ENCODE measurements at regions not wholly inside any gene's neighbourhood (a gene's known extent, or its start where the extent isn't known, plus 50 kb on each side); places are given as distances from the start of the nearest gene placed in this dataset.

DNA sequence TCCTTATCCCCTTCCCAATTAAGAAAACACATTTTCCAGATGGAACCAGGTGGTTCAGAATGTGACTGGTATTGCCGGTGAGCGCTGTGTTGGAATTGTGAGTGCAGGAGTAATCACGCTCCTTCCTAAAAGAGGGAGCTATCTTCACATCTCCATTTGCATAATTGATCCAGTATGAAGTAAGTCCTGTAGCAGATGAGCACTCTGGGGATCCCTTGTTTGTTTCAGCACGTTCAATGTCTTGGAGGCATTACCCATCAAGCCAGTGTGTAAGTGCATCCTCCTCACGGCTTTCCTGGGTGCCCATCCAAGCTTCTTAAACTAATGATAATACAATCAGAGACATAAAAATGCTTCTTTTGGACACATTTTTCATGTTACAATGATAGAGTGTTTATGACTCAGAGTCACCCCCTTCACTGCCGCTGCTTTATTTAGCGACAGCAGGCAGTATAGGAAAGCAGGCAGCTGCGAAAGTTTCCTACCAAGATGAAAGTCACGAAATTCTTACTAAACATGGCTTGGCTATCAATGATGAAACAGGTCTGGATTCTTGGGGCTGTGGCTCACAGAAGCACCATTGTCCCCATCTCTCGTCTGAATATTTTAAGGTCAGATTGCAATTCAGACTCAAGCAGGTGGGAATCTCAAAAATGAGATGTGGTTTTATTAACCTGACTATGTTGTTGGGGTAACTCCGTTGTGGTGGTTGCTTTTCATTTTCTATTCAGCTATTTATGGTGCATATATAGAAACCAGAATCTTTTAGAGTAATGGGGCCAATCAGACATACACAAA, 346.3 kb upstream of the MDFIC2 start:
- DNase-seq (ENCODE audit: low read depth): no peak
- TF ChIP-seq, protein P1, sequence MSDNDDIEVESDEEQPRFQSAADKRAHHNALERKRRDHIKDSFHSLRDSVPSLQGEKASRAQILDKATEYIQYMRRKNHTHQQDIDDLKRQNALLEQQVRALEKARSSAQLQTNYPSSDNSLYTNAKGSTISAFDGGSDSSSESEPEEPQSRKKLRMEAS (IDR thresholded peaks at IDR 0.05; ENCODE audit: low read depth, low read length): no peak
- TF ChIP-seq, protein P2, sequence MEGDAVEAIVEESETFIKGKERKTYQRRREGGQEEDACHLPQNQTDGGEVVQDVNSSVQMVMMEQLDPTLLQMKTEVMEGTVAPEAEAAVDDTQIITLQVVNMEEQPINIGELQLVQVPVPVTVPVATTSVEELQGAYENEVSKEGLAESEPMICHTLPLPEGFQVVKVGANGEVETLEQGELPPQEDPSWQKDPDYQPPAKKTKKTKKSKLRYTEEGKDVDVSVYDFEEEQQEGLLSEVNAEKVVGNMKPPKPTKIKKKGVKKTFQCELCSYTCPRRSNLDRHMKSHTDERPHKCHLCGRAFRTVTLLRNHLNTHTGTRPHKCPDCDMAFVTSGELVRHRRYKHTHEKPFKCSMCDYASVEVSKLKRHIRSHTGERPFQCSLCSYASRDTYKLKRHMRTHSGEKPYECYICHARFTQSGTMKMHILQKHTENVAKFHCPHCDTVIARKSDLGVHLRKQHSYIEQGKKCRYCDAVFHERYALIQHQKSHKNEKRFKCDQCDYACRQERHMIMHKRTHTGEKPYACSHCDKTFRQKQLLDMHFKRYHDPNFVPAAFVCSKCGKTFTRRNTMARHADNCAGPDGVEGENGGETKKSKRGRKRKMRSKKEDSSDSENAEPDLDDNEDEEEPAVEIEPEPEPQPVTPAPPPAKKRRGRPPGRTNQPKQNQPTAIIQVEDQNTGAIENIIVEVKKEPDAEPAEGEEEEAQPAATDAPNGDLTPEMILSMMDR (IDR thresholded peaks at IDR 0.05; ENCODE audit: low read depth, low read length): no peak
- TF ChIP-seq MYC (IDR thresholded peaks at IDR 0.05; ENCODE audit: low read depth, low read length) (no peak), POLR2A (IDR thresholded peaks at IDR 0.05; ENCODE audit: extremely low read depth, insufficient read length) (no peak)
- no peak overlapping the region for H3K4me3 ChIP-seq (ENCODE audit: low read depth, low read length)

DNA sequence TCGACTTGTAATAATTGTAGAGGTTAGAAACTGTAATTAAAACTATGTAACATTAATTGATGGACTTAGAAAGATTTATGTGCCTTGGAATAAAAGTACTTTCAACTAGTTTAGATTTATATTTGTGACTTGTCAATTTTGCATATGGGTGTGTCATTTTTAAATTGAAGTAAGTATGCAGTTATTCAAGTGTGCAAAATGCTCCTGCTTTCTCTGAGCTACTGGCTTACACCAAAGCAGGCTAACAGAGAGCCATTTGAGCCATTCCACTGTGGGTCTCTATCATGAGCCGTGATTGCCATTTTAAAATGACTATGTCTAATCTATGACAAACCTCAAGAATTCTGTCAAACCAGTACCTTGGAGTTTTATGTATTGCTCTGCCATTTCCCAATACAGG, 345.0 kb upstream of the MDFIC2 start:
- DNase-seq (ENCODE audit: low read depth): no peak
- no peak for TF ChIP-seq MYC (IDR thresholded peaks at IDR 0.05; ENCODE audit: low read depth, low read length)
- TF ChIP-seq POLR2A (IDR thresholded peaks at IDR 0.05; ENCODE audit: extremely low read depth, insufficient read length): no peak
- TF ChIP-seq, protein P1 (IDR thresholded peaks at IDR 0.05; ENCODE audit: low read depth, low read length): no peak
- TF ChIP-seq, protein P2 (IDR thresholded peaks at IDR 0.05; ENCODE audit: low read depth, low read length): no peak
- H3K4me3 ChIP-seq (ENCODE audit: low read depth, low read length): no peak overlapping the region

DNA sequence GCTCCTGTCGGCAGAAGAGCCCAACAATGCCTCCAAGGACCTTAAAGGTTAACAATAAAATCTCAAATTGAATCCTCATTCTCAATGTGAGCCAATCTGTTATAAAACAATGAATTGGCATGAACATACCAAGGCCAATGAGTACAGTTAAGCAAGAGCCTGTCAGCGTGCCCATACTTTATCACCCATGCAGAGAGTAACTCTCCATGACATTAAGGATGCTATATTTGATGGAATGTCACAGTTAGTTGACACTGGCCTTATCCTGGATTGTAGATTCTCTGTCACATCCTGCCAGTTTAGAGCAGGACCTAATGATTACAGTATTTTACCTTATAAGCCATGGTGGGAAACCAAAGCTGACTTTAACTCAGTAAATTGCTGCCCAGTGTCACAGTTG, 335.4 kb upstream of the MDFIC2 start:
- no peak for DNase-seq (ENCODE audit: low read depth)
- H3K4me3 ChIP-seq (ENCODE audit: low read depth, low read length): no peak overlapping the region
- TF ChIP-seq MYC (IDR thresholded peaks at IDR 0.05; ENCODE audit: low read depth, low read length) (no peak), POLR2A (IDR thresholded peaks at IDR 0.05; ENCODE audit: extremely low read depth, insufficient read length) (no peak)
- TF ChIP-seq, protein P1 (IDR thresholded peaks at IDR 0.05; ENCODE audit: low read depth, low read length): no peak
- TF ChIP-seq, protein P2 (IDR thresholded peaks at IDR 0.05; ENCODE audit: low read depth, low read length): no peak

DNA sequence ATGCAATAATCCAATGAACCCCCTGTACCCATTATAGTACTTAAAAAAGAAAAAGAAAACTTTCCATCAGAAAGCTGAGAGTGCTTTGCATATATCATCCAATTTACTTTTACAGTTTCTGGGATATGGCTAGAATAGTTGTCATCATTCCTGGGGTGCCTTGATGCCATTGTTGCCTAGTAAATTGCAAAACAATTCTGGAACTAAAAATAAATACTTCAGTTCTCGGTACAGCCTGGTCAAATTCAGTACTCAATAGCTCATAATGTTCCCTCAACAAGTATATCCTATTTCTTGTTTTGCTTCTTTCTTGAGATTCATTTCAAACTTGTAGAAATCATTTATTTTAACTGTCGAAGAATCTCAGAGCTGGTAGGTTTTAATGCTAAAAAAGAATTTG, 334.7 kb upstream of the MDFIC2 start:
- TF ChIP-seq MYC (IDR thresholded peaks at IDR 0.05; ENCODE audit: low read depth, low read length): no peak
- H3K4me3 ChIP-seq (ENCODE audit: low read depth, low read length): no peak overlapping the region
- no peak for DNase-seq (ENCODE audit: low read depth)

DNA sequence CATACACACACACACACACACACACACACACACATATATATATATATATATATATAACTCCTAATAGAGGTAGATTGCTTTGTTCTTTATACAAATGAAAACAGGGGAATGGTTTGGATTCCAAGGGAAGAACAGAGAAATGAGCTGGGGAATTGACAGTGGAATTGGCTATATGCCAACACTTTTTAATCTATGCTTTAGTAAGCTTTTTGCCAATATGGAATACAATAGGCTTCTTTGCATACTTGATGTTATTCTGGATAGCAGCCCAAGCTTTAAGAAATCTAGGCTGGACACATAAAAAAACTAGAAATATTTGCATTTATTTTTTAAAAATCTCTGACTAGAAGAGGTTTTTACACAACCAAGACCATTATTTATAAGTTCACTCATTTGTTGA, 334.2 kb upstream of the MDFIC2 start:
- no peak overlapping the region for H3K4me3 ChIP-seq (ENCODE audit: low read depth, low read length)
- DNase-seq (ENCODE audit: low read depth): no peak
- TF ChIP-seq POLR2A (IDR thresholded peaks at IDR 0.05; ENCODE audit: extremely low read depth, insufficient read length): no peak
- no peak for TF ChIP-seq MYC (IDR thresholded peaks at IDR 0.05; ENCODE audit: low read depth, low read length)
- TF ChIP-seq, protein P1 (IDR thresholded peaks at IDR 0.05; ENCODE audit: low read depth, low read length): no peak
- TF ChIP-seq, protein P2 (IDR thresholded peaks at IDR 0.05; ENCODE audit: low read depth, low read length): no peak

DNA sequence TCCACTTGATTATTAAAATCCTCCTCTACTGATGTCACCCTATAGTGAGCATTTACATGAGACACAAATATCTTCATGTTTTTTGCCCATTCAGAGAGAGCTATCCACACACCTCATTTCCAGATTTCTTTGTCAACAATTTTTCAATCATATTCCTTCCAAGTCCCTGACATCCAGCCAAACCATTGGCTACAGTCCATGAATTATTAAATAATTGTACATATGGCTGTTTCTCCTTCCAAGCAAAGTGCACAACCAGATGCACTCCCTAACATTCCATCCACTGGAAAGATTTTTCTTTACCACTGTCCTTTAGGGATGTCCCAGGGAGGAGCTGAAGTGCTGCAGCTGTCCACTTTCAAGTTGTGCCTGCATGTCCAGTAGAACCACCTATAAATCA, 328.0 kb upstream of the MDFIC2 start:
- no peak overlapping the region for H3K4me3 ChIP-seq (ENCODE audit: low read depth, low read length)
- DNase-seq (ENCODE audit: low read depth): no peak
- TF ChIP-seq MYC (IDR thresholded peaks at IDR 0.05; ENCODE audit: low read depth, low read length) (no peak), POLR2A (IDR thresholded peaks at IDR 0.05; ENCODE audit: extremely low read depth, insufficient read length) (no peak)
- TF ChIP-seq, protein P1 (IDR thresholded peaks at IDR 0.05; ENCODE audit: low read depth, low read length): no peak
- TF ChIP-seq, protein P2 (IDR thresholded peaks at IDR 0.05; ENCODE audit: low read depth, low read length): no peak

Measured in NB4 (cell line).